WTC11 (cell line): ENCODE measurements at regions not wholly inside any gene's neighbourhood (a gene's known extent, or its start where the extent isn't known, plus 50 kb on each side); places are given as distances from the start of the nearest gene placed in this dataset.

Experiments used
- TF ChIP-seq, protein P1 (sequence below): fragments of 200-600 bp; IDR thresholded peaks from 2 replicates; pipeline ENCODE4 v1.8.0; 2022; ENCODE audit warnings: antibody characterized with exemption
- TF ChIP-seq, protein P2 (sequence below): sonication (generic); formaldehyde crosslinking; IDR thresholded peaks from 2 replicates; pipeline ENCODE4 v1.8.0; 2023; ENCODE audit warnings: missing genetic modification reagents

DNA sequence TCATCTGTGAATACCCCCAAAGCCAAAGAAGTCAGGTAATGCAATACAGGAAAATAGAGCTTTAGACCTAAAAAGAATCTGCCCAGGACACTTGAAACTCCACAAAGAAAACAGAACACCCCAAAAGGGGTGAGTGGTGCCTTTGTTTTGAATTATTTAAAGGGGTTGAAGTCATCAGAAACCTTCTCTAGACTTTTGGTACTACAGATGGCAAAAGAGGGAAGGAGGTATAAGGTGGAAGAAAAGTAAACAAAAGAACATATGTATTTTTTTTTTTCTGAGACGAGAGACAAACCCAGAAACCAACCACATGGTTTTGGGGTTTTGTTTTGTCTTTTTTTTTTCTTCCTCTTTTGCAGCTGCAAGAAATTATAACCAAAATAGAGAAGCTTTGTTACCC, 1477.8 kb downstream of the C4orf33 start:
- TF ChIP-seq, protein P1, sequence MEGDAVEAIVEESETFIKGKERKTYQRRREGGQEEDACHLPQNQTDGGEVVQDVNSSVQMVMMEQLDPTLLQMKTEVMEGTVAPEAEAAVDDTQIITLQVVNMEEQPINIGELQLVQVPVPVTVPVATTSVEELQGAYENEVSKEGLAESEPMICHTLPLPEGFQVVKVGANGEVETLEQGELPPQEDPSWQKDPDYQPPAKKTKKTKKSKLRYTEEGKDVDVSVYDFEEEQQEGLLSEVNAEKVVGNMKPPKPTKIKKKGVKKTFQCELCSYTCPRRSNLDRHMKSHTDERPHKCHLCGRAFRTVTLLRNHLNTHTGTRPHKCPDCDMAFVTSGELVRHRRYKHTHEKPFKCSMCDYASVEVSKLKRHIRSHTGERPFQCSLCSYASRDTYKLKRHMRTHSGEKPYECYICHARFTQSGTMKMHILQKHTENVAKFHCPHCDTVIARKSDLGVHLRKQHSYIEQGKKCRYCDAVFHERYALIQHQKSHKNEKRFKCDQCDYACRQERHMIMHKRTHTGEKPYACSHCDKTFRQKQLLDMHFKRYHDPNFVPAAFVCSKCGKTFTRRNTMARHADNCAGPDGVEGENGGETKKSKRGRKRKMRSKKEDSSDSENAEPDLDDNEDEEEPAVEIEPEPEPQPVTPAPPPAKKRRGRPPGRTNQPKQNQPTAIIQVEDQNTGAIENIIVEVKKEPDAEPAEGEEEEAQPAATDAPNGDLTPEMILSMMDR = no peak
- TF ChIP-seq, protein P2, sequence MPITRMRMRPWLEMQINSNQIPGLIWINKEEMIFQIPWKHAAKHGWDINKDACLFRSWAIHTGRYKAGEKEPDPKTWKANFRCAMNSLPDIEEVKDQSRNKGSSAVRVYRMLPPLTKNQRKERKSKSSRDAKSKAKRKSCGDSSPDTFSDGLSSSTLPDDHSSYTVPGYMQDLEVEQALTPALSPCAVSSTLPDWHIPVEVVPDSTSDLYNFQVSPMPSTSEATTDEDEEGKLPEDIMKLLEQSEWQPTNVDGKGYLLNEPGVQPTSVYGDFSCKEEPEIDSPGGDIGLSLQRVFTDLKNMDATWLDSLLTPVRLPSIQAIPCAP (CRISPR knock-in tag) = no peak
